ENCODE measurements at regions not wholly inside any gene's neighbourhood (a gene's known extent, or its start where the extent isn't known, plus 50 kb on each side); places are given as distances from the start of the nearest gene placed in this dataset.

- DNase-seq = no peak
These were observed 122.2 kb downstream of the ACTL8 start for GRCh38 chr1:17877316-17877715.

DNA sequence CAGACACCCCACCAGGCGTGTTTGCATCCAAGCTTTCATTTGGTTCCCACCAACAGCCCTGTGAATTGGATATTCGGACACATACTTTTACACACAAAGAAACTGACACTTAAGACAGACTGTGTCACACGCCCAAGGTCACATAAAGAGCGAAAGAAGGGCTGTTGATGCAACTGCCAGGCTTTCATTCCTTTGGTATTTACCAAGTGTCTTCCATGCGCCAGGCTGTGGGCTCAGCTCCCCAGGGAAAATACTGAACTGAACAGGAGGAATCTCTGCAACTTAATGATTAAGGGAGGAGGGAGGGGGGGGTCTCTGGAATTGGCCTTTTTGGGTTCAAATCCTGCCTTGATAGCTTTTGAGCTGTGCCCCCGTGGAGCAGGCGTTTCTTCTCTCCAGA is 122.8 kb downstream of the ACTL8 start:
- no peak for DNase-seq

DNA sequence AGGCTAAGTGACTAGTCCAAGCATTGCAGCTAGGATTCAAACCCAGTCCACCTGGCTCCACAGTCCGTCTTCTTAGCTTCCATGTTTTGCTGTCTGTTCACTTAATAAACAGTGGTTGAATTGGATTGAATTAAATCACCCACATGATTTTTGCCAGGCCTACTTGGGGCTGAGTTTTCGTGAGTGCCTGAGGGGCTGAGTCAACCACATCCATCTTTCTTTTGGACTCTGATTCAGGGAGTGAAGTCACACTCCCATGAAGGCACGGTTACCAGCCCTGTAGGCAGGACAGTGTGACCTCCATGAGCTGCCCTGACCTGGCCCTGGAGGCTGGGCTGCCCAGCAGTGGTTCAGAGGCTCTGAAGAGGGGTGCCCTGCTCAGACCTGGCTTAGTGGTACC is 123.7 kb downstream of the ACTL8 start:
- no peak for DNase-seq

DNA sequence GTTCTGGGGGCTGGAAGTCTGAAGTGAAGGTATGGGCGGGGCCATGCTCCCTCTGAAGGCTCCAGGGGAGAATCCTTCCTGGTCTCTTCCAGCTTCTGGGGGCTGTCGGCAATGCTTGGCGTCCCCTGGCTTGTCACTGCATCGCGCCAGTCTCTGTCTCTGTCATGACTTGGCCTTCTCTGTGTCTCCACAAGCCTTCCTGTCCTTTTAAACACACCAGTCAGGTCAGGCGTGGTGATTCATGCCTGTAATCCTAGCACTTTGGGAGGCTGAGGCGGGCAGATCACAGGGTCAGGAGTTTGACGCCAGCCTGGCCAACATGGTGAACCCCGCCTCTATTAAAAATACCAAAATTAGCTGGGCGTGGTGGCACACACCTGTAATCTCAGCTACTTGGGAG is 125.3 kb downstream of the ACTL8 start:
- DNase-seq = no peak

GRCh38 chr1:17881761-17882160 is 126.6 kb downstream of the ACTL8 start:
- DNase-seq = no peak

DNA sequence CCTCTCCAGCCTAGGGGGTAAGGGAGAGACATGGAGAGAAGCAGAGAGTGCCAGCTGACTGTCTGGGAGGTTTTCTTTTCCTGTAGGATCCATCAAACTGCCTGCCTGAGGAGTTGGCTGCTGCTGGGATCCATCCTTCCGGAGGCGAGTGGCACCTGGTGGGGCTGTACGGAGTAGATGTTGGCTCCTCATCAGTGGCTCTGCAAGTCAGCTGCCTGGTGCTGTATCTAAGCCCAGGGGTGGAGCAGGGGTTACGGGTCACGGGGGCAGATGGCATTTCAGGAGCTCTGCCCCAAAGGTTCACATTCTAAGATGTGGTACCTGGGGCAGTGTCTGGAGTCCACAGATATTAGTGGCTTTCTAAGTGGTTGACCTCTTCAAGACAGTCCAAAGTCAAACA is 128.0 kb downstream of the ACTL8 start:
- no peak for DNase-seq

DNA sequence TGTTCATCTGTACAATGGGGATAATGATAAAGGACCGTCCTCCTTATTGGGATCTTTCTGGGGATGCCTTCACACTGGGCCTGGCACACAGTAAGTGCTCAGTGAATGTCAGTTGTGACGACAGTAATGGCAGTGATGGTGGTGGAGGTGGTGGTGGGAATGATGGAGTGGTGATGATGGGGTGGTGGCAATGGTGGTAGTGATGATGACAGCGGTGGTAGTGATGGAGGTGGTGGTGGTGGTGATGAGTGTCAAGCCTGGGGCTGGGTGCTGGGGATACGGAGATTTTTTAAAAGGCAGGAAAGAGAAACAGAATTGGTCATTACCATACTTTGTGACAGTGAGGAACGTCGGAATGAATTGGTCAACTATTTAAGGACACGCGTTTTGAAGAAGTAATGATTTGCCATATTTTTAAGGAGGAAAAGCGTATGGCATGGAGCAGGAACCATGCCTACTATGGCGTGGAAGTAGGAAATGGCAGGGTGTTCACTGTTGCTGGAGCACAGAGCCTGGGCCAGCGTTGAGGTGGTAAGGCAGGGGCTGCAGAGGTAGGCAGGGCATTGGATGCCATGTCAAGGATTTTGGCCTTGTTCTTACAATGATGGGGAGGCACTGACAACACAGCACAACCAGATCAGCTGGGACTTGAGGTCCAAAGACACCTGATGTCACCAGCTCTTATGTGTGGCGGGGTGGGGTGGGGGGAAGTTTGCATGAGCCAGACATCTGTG is 128.7 kb downstream of the ACTL8 start:
- DNase-seq = no peak

- DNase-seq = no peak
These were observed 130.7 kb downstream of the ACTL8 start for GRCh38 chr1:17885663-17886320.

DNA sequence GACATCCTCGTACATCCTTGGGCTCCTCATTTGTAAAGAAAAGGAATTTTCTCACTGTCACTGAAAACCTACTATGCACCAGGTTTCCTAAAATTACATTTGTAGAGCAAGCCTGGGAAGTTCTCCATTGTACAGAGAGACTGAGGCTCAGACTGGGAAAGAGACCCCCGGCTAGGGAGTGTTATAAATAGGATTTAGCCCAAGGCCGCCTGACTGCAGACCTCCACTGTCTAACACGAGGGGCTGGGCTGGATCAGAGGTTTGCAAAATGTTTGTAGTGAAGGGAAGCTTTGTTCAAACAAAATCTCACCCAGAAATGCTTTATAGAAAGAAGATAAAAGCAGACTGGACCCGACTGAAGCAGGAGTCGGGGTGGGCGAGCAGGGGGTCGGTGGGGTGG is 131.3 kb downstream of the ACTL8 start:
- DNase-seq = no peak

- DNase-seq = no peak
These were observed 131.8 kb downstream of the ACTL8 start for GRCh38 chr1:17886838-17887441.

GRCh38 chr1:17887661-17888371 is 132.7 kb downstream of the ACTL8 start:
- no peak for DNase-seq

DNA sequence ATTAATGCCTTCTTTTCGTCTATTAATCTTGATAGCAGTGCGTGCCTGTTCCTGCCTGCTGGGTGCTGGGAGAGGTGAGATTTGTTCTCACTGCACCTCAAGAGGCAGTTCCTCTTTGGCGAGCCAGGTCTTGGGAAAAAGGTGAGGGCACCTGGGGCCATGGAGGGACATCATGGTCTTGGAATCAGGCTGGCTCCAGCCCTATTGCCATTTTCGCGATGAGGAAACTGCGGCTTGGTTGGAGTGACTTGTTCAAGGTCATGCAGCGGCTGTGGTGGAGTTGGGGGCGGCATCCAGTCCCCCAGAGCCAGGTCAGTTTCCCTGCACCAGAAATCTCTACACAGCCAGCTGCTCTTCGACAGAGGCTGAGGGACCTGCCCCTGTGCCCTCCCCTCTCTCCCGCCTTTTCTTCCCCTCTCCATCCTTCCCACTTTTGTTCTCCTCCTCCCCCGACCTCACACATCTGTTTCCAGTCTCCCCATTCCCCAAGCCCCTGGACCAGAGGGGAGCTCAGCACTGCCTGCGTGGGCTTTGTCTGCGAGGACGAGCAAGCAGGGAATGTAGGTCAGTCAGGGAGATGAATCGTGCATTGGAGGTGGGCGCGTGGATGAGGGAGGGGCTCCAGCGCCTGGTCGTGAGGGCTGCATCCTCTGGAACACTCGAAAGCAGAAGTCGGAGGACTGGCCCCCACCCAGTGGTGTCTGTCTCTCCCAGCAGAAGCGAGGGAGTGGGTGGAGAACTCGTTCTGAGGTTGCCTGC is 135.1 kb downstream of the ACTL8 start:
- no peak for DNase-seq

DNA sequence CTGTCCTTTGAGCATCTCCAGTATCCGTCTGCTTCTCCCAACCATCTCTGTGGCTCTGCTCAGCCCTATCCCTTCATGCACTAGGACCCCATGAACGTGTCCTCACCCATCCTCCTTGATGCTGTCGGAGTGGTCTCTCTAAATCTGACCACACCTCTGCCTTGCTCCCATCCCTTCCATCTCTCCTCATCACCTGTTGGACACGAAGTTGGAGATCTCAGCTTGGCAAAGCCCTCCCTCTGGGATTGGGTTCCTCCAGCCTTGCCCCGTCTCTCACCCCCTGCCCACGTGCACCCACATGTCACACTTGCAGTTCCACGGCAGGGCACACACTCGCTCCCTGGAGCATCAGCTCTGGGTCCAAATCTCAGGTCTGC is 135.7 kb downstream of the ACTL8 start:
- DNase-seq = no peak

DNA sequence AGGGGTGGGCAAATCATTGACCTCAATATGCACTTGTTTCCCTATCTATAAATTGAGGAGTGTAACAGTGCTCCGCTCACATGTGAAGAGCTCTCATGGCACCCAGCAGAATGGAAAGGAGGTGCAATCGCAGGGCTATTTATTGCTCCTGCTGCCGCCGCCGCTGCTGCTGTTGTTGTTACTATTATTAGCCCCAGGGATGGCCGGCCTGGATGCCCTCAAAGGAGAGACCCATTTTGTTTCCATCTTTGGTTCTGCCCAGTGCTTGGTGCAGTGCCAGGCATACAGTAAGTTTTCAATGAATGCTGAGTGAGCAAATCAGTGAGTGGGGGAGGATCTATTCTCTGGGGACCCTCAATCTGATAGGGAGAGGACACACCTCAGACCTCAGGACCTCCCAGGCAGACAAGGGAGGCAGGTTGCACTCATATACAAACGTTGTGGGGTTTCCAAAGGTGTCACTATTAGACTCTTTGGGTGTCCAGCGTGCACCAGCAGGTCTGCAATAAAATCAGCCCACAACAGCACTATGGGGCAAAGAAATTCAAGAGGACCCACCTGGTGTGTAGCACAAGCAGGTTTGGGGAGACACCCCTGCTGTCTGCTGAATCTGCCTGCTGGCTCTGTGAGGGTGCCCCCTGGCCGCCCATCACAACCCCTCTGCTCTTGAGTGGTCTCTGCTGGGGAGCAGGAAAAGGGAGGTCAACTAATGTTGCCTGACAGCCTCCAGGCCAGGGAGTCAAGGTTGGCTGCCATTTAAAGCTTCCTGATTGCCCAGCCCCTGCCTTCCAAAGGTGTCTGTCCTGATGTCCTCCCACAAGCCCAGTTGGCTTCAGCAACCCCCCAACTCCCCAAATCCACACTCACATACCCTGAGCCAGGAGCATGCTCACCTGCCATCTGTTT is 136.3 kb downstream of the ACTL8 start:
- DNase-seq = no peak

- no peak for DNase-seq
These were observed 137.1 kb downstream of the ACTL8 start for GRCh38 chr1:17892225-17892624.

GRCh38 chr1:17892851-17893250 is 137.7 kb downstream of the ACTL8 start:
- DNase-seq = no peak

- no peak for DNase-seq
These were observed 138.9 kb downstream of the ACTL8 start for GRCh38 chr1:17893891-17894631.

DNA sequence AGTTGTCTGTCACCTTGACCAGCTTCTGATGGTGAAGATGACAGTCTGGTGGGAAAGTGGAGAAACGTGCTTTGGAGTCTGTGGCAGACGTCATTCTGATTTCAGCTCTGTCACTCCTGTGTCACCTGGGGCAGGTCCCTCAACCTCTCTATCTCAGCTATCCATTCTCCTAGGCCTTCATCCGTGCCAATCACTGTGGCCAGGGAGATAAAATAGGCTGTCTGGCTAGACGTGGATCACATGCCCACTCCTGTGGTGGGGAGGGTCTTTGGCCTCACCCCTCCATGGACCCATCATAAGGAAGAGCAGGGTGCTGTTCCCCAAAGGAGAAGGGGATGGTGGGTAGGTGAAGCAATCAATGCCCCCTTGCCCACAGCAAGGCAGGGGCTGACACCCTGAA is 140.3 kb downstream of the ACTL8 start:
- no peak for DNase-seq

- no peak for DNase-seq
These were observed 140.9 kb downstream of the ACTL8 start for GRCh38 chr1:17895986-17896385.

DNA sequence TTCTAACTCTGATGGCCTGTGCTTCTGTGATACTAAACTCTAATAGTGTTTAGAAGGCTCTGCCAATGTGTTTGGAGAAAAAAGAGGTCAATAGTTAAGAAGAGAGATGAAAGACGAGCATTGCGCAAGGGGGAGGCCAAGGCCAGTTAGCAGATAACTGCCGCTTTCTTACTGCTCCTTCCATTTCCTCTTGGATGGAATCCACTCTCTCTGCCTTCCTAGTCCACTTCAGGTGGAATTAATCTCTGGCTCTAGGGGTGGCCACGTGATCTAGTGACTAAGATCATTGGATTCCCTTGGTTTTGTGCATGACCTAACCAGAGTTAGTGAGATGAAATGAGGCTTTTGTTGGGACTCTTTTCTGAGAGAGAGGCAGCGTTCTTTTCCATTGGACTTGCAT is 148.3 kb downstream of the ACTL8 start:
- no peak for DNase-seq
